HepG2 (cell line): ENCODE measurements at regions not wholly inside any gene's neighbourhood (a gene's known extent, or its start where the extent isn't known, plus 50 kb on each side); places are given as distances from the start of the nearest gene placed in this dataset.

ENCODE experiments used
- ATAC-seq: fragments of 200-7000 bp; cut with Tn5 transposase; 3 replicates; pipeline ENCODE4 v1.9.1; 2020; ENCODE audit warnings: mild to moderate bottlenecking, moderate library complexity
- BruUV-seq: library from RNA; stranded (reverse); fragments of 400-500 nt; replicated peaks from 2 replicates; lab custom pipeline; 2021; lab: Mats Ljungman, UMichigan
- CTCF ChIA-PET: fragments of 300-600 bp; formaldehyde crosslinking; extraction: SDS; loops from one replicate; lab custom pipeline; 2021; ENCODE audit warnings: low total read pairs, inconsistent platforms, low intra/inter-chr PET ratio; lab: Yijun Ruan, JAX
- POLR2A ChIA-PET: fragments of 350-600 bp; sonication (Branson Sonifier 250); formaldehyde crosslinking; loops from one replicate; lab custom pipeline; 2020; ENCODE audit warnings: antibody characterized with exemption, inconsistent platforms; lab: Yijun Ruan, JAX
- DNase-seq: peaks from one replicate; pipeline ENCODE4 v3.0.0-alpha.2; 2015; ENCODE audit warnings: low spot score
- FAIRE-seq: peaks from 3 replicates; lab custom pipeline; 2011; peaks lifted over from hg19 to GRCh38; lab: Jason Lieb, UNC
- H2AFZ ChIP-seq: one replicate; pipeline ENCODE4 v1.6.1; 2011; ENCODE audit warnings: low read length, inconsistent platforms
- H3K27ac ChIP-seq: fragments of 300-600 bp; 3 replicates; pipeline ENCODE4 v1.8.0; 2011; ENCODE audit warnings: mixed run types, mild to moderate bottlenecking, mixed read lengths, low read length, inconsistent platforms; ENCODE audit not compliant: insufficient read depth; ENCODE audit errors: extremely low read length
- H3K27me3 ChIP-seq, 2 experiments: fragments of 200-600 bp in 1 of 2; 2 replicates in 1 of 2; 3 replicates in 1 of 2; pipeline versions ENCODE4 v1.6.0 to v1.8.0; 2011; ENCODE audit warnings: low read length in 2 of 2, mild to moderate bottlenecking in 2 of 2, moderate library complexity in 2 of 2, inconsistent platforms in 1 of 2; ENCODE audit not compliant: insufficient read depth in 2 of 2, control insufficient read depth in 1 of 2
- H3K36me3 ChIP-seq, 2 experiments: fragments of 200-600 bp in 1 of 2; replicated peaks in 1 of 2; 2 replicates in 1 of 2; 3 replicates in 1 of 2; pipeline versions ENCODE4 v1.5.1 to v1.8.0; 2011; ENCODE audit warnings: low read length in 2 of 2, inconsistent platforms in 1 of 2; ENCODE audit not compliant: insufficient read depth in 2 of 2, control insufficient read depth in 1 of 2
- H3K4me1 ChIP-seq: 2 replicates; pipeline ENCODE4 v1.5.1; 2012; ENCODE audit warnings: low read length, inconsistent platforms; ENCODE audit not compliant: insufficient read depth
- H3K4me2 ChIP-seq: 2 replicates; pipeline ENCODE4 v1.6.0; 2011; ENCODE audit warnings: low read depth, low read length, inconsistent platforms
- H3K4me3 ChIP-seq, 3 experiments: fragments of 200-600 bp in 1 of 3; sonication (generic), shearing (Covaris generic) in 1 of 3; replicated peaks in 1 of 3; 2 replicates each; pipeline ENCODE4 v1.5.1; 2011 to 2016; ENCODE audit warnings: low read length in 3 of 3, inconsistent platforms in 2 of 3, low read depth in 2 of 3, mild to moderate bottlenecking in 2 of 3, control low read depth in 1 of 3, mixed read lengths in 1 of 3; ENCODE audit not compliant: insufficient read depth in 1 of 3
- H3K79me2 ChIP-seq: one replicate; pipeline ENCODE4 v1.6.1; 2011; ENCODE audit warnings: low read length, inconsistent platforms; ENCODE audit not compliant: insufficient read depth
- H3K9ac ChIP-seq: 2 replicates; pipeline ENCODE4 v1.6.0; 2011; ENCODE audit warnings: mild to moderate bottlenecking, low read depth, low read length, inconsistent platforms; ENCODE audit not compliant: insufficient read depth
- H3K9me3 ChIP-seq: 2 replicates; pipeline ENCODE4 v1.5.1; 2012; ENCODE audit warnings: mild to moderate bottlenecking, low read length
- H4K20me1 ChIP-seq: 2 replicates; pipeline ENCODE4 v1.6.0; 2011; ENCODE audit warnings: inconsistent platforms, mild to moderate bottlenecking, low read length, moderate library complexity; ENCODE audit not compliant: insufficient read depth
- ARNTL ChIP-seq: sonication (generic); formaldehyde crosslinking; IDR thresholded peaks from 2 replicates; pipeline ENCODE4 v1.4.0; 2020; ENCODE audit warnings: mild to moderate bottlenecking, missing genetic modification reagents
- FOXK1 ChIP-seq: sonication (generic); formaldehyde crosslinking; IDR thresholded peaks from 2 replicates; pipeline ENCODE4 v1.4.0; 2020; ENCODE audit warnings: low read depth, missing genetic modification reagents, borderline replicate concordance
- FOXK2 ChIP-seq: fragments of 450-650 bp; IDR thresholded peaks from 2 replicates; pipeline ENCODE4 v1.6.1; 2016
- MAFG ChIP-seq: sonication (generic); formaldehyde crosslinking; IDR thresholded peaks from 2 replicates; pipeline ENCODE4 v1.5.1; 2020; ENCODE audit warnings: mild to moderate bottlenecking, missing genetic modification reagents
- NONO ChIP-seq, 2 experiments: fragments of 450-650 bp in 1 of 2; sonication (generic) in 1 of 2; formaldehyde crosslinking in 1 of 2; IDR thresholded peaks in 1 of 2; conservative IDR thresholded peaks in 1 of 2; 2 replicates each; pipeline versions ENCODE4 v1.6.1 to v1.8.0; 2017 to 2022; ENCODE audit warnings: mild to moderate bottlenecking in 1 of 2, missing genetic modification reagents in 1 of 2, moderate library complexity in 1 of 2
- RFXAP ChIP-seq: sonication (generic); formaldehyde crosslinking; IDR thresholded peaks from 2 replicates; pipeline ENCODE4 v1.4.0; 2020; ENCODE audit warnings: missing genetic modification reagents, borderline replicate concordance
- TBX3 ChIP-seq: fragments of 450-650 bp; IDR thresholded peaks from 2 replicates; pipeline ENCODE4 v1.6.1; 2017; ENCODE audit warnings: antibody characterized with exemption, mild to moderate bottlenecking, inconsistent platforms, borderline replicate concordance
- ZBTB42 ChIP-seq: sonication (generic); formaldehyde crosslinking; IDR thresholded peaks from 2 replicates; pipeline ENCODE4 v1.5.0; 2020; ENCODE audit warnings: mild to moderate bottlenecking, missing genetic modification reagents
- ZFP36 ChIP-seq: fragments of 150-350 bp; IDR thresholded peaks from 2 replicates; pipeline ENCODE4 v1.6.1; 2018; ENCODE audit warnings: borderline replicate concordance, low read length, low read depth; ENCODE audit not compliant: partially characterized antibody
- ZFP41 ChIP-seq: sonication (generic); formaldehyde crosslinking; IDR thresholded peaks from 2 replicates; pipeline ENCODE4 v1.4.0; 2020; ENCODE audit warnings: mild to moderate bottlenecking, missing genetic modification reagents, borderline replicate concordance
- ZNF326 ChIP-seq: sonication (generic); formaldehyde crosslinking; IDR thresholded peaks from 2 replicates; pipeline ENCODE4 v1.4.0; 2020; ENCODE audit warnings: missing genetic modification reagents, borderline replicate concordance
- ZNF354B ChIP-seq: sonication (generic); formaldehyde crosslinking; IDR thresholded peaks from 2 replicates; pipeline ENCODE4 v1.8.0; 2022; ENCODE audit warnings: mild to moderate bottlenecking, missing genetic modification reagents
- ZNF484 ChIP-seq: sonication (generic); formaldehyde crosslinking; IDR thresholded peaks from 2 replicates; pipeline ENCODE4 v1.5.1; 2020; ENCODE audit warnings: mild to moderate bottlenecking, low read depth, missing genetic modification reagents, borderline replicate concordance
- ZNF549 ChIP-seq: sonication (generic); formaldehyde crosslinking; IDR thresholded peaks from 2 replicates; pipeline ENCODE4 v1.5.0; 2020; ENCODE audit warnings: missing genetic modification reagents
- ZNF7 ChIP-seq: IDR thresholded peaks from 2 replicates; pipeline ENCODE4 v1.6.1; 2016; ENCODE audit warnings: missing biosample characterization, missing genetic modification reagents
- in situ Hi-C: cut with HindIII; loops from 2 replicates; pipeline ENCODE4 v1.10.0; 2017; ENCODE audit warnings: low pct_unique_long_range_greater_than_20kb; ENCODE audit not compliant: extremely low pct_ligation_motif_present
- intact Hi-C: fragments of 100-400 bp; cut with micrococcal nuclease; formaldehyde crosslinking; loops from one replicate; pipeline ENCODE4 v1.10.0; 2022; ENCODE audit not compliant: unreplicated experiment
- TF ChIP-seq, protein P1 (sequence below): sonication (generic); formaldehyde crosslinking; IDR thresholded peaks from 2 replicates; pipeline ENCODE4 v1.4.0; 2020; ENCODE audit warnings: missing genetic modification reagents, borderline replicate concordance
- TF ChIP-seq, protein P2 (sequence below): sonication (generic); formaldehyde crosslinking; IDR thresholded peaks from 2 replicates; pipeline ENCODE4 v1.5.0; 2020; ENCODE audit warnings: mild to moderate bottlenecking, missing genetic modification reagents, borderline replicate concordance

DNA sequence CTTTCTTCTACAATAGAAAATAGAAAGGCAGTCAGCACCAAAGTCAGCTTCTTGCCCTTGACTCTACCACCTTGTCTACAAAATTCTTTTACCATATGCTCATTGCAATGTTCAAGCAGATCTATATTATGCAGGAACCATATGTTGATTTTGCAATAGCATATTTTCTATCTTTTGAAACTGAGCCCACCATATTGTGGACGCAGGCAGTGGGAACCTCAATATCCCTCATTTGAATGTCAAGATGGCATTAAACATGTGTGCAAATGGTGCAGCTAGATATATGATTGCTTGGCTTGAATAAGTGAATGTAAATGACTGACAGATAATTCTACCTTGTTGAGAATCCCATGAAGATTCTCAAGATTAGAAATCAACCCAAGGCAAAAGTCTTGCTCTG, 412.7 kb upstream of the FSHR start (continued):
- no peak for TF ChIP-seq ZNF354B (CRISPR knock-in tag)
- TF ChIP-seq ARNTL (CRISPR knock-in tag): no peak
- TF ChIP-seq FOXK2: no peak

DNA sequence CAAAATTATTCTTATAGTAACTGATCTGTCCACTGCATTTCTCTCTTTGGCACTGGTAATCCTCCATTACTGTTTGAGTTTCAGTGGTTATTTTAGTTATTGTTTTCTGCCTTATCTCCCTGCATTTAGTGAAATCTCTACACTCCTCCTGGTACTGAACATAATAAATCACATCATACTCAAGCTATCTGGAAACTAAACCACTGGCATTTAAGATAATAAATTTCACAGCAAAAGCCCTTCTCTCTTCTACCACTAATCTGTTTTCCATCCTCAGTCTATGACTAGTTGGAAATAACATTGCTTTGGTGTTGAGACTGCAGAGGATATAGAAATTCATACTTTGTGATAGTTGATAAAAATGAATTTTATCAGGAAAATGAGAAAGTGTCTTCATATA, 399.3 kb upstream of the FSHR start:
- H3K9ac ChIP-seq: no peak overlapping the region
- FAIRE-seq (no peak), DNase-seq (no peak), ATAC-seq (no peak)
- peaks cover 81% of the 10 kb centered on the region for H3K9me3 ChIP-seq
- intact Hi-C loops: no loop called here
- no TSS peak for BruUV-seq
- H3K79me2 ChIP-seq: no peaks in the 10 kb centered on the region
- H3K4me1 ChIP-seq: no peaks in the 10 kb centered on the region
- no peak overlapping the region for H3K4me3 ChIP-seq
- H2AFZ ChIP-seq: no peak overlapping the region
- no peaks in the 10 kb centered on the region for H4K20me1 ChIP-seq
- no peaks in the 10 kb centered on the region for H3K36me3 ChIP-seq
- CTCF ChIA-PET: no interaction called here
- no peak overlapping the region for H3K4me2 ChIP-seq
- in situ Hi-C loops: no loop called here
- POLR2A ChIA-PET: no interaction called here
- no peaks in the 10 kb centered on the region for H3K27me3 ChIP-seq
- H3K27ac ChIP-seq: no peak overlapping the region
- TF ChIP-seq NONO (IDR thresholded peaks at IDR 0.05) (no peak), NONO (CRISPR knock-in tag; conservative IDR thresholded peaks at IDR 0.05) (no peak), ZFP41 (no peak), ZNF484 (CRISPR knock-in tag) (no peak), ZNF326 (CRISPR knock-in tag) (no peak), FOXK1 (CRISPR knock-in tag) (no peak), ZBTB42 (no peak), RFXAP (no peak), ZFP36 (no peak), ZNF549 (CRISPR knock-in tag) (no peak), TBX3 (no peak), ZNF7 (CRISPR knock-in tag) (no peak), MAFG (CRISPR knock-in tag) (no peak)
- TF ChIP-seq, protein P1, sequence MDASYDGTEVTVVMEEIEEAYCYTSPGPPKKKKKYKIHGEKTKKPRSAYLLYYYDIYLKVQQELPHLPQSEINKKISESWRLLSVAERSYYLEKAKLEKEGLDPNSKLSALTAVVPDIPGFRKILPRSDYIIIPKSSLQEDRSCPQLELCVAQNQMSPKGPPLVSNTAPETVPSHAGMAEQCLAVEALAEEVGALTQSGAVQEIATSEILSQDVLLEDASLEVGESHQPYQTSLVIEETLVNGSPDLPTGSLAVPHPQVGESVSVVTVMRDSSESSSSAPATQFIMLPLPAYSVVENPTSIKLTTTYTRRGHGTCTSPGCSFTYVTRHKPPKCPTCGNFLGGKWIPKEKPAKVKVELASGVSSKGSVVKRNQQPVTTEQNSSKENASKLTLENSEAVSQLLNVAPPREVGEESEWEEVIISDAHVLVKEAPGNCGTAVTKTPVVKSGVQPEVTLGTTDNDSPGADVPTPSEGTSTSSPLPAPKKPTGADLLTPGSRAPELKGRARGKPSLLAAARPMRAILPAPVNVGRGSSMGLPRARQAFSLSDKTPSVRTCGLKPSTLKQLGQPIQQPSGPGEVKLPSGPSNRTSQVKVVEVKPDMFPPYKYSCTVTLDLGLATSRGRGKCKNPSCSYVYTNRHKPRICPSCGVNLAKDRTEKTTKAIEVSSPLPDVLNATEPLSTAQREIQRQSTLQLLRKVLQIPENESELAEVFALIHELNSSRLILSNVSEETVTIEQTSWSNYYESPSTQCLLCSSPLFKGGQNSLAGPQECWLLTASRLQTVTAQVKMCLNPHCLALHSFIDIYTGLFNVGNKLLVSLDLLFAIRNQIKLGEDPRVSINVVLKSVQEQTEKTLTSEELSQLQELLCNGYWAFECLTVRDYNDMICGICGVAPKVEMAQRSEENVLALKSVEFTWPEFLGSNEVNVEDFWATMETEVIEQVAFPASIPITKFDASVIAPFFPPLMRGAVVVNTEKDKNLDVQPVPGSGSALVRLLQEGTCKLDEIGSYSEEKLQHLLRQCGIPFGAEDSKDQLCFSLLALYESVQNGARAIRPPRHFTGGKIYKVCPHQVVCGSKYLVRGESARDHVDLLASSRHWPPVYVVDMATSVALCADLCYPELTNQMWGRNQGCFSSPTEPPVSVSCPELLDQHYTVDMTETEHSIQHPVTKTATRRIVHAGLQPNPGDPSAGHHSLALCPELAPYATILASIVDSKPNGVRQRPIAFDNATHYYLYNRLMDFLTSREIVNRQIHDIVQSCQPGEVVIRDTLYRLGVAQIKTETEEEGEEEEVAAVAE (CRISPR knock-in tag): no peak
- TF ChIP-seq, protein P2, sequence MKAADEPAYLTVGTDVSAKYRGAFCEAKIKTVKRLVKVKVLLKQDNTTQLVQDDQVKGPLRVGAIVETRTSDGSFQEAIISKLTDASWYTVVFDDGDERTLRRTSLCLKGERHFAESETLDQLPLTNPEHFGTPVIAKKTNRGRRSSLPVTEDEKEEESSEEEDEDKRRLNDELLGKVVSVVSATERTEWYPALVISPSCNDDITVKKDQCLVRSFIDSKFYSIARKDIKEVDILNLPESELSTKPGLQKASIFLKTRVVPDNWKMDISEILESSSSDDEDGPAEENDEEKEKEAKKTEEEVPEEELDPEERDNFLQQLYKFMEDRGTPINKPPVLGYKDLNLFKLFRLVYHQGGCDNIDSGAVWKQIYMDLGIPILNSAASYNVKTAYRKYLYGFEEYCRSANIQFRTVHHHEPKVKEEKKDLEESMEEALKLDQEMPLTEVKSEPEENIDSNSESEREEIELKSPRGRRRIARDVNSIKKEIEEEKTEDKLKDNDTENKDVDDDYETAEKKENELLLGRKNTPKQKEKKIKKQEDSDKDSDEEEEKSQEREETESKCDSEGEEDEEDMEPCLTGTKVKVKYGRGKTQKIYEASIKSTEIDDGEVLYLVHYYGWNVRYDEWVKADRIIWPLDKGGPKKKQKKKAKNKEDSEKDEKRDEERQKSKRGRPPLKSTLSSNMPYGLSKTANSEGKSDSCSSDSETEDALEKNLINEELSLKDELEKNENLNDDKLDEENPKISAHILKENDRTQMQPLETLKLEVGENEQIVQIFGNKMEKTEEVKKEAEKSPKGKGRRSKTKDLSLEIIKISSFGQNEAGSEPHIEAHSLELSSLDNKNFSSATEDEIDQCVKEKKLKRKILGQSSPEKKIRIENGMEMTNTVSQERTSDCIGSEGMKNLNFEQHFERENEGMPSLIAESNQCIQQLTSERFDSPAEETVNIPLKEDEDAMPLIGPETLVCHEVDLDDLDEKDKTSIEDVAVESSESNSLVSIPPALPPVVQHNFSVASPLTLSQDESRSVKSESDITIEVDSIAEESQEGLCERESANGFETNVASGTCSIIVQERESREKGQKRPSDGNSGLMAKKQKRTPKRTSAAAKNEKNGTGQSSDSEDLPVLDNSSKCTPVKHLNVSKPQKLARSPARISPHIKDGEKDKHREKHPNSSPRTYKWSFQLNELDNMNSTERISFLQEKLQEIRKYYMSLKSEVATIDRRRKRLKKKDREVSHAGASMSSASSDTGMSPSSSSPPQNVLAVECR (CRISPR knock-in tag): no peak
